IPS DF 6.9 (cell line): ENCODE measurements at regions not wholly inside any gene's neighbourhood (a gene's known extent, or its start where the extent isn't known, plus 50 kb on each side); places are given as distances from the start of the nearest gene placed in this dataset.

Experiments used
- DNase-seq: peaks from one replicate; pipeline ENCODE4 v3.0.0-alpha.2; 2013; ENCODE audit warnings: low read depth, low spot score
- H3K27ac ChIP-seq: one replicate; pipeline ENCODE4 v1.5.1; 2013; ENCODE audit warnings: low read length, control low read depth
- H3K27me3 ChIP-seq: 2 replicates; pipeline ENCODE4 v1.6.1; 2013; ENCODE audit warnings: mild to moderate bottlenecking, low read length; ENCODE audit not compliant: control insufficient read depth, insufficient read depth
- H3K36me3 ChIP-seq: 2 replicates; pipeline ENCODE4 v1.6.1; 2013; ENCODE audit warnings: low read length; ENCODE audit not compliant: control insufficient read depth, insufficient read depth
- H3K4me1 ChIP-seq: 2 replicates; pipeline ENCODE4 v1.6.1; 2013; ENCODE audit warnings: low read length; ENCODE audit not compliant: control insufficient read depth, insufficient read depth
- H3K4me3 ChIP-seq: 2 replicates; pipeline ENCODE4 v1.5.1; 2013; ENCODE audit warnings: mild to moderate bottlenecking, low read length
- H3K9me3 ChIP-seq: 2 replicates; pipeline ENCODE4 v1.6.1; 2013; ENCODE audit warnings: low read length, inconsistent platforms; ENCODE audit not compliant: control insufficient read depth, insufficient read depth
- WGBS: extraction: QIAGEN DNeasy Blood & Tissue Kit; methylation state at CpG from one replicate; pipeline ENCODE4 v1.1.7; 2013; ENCODE audit warnings: mixed read lengths, missing lambda C conversion rate; ENCODE audit not compliant: insufficient read length, insufficient coverage; 5-methylcytosine and 5-hydroxymethylcytosine counted together

- DNase-seq, result no peak
- no peaks in the 10 kb centered on the region for H3K27me3 ChIP-seq
- H3K27ac ChIP-seq, result no peak overlapping the region
- no peaks in the 10 kb centered on the region for H3K36me3 ChIP-seq
- no CpG with 5 or more reads among the region's 6 CpGs for WGBS
- H3K4me1 ChIP-seq, result no peaks in the 10 kb centered on the region
- no peak overlapping the region for H3K4me3 ChIP-seq
- H3K9me3 ChIP-seq, result no peaks in the 10 kb centered on the region
Measured at GRCh38 chr10:113471241-113471996, 81.4 kb upstream of the HABP2 start.

DNA sequence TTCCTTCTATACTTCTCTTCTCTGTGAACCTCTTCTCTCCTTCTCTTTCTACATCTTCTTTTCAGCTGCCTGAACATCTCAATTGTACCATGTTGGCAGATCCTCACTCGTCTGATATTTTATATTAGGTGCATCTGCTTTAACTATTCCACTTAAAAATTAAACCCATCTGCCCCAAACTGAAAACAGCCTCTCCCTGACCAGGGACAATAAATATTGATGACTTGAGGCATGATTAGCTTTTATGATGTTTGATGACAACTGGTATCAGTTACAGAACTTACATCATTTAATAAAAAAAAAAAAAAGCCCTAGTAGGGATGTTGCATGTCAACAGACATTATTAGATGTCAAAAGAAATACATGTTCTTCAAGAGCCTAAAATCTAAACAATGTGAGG lies 79.8 kb upstream of the HABP2 start:
- H3K27me3 ChIP-seq, result no peaks in the 10 kb centered on the region
- no peaks in the 10 kb centered on the region for H3K9me3 ChIP-seq
- no peak for DNase-seq
- H3K4me3 ChIP-seq, result no peak overlapping the region
- H3K36me3 ChIP-seq, result no peaks in the 10 kb centered on the region
- H3K27ac ChIP-seq, result no peak overlapping the region
- no peaks in the 10 kb centered on the region for H3K4me1 ChIP-seq
- WGBS, result no CpG with 5 or more reads among the region's 1 CpG

- H3K9me3 ChIP-seq, result 0 out of 2 replicates have a peak, but pooled peaks cover under 1% of the 10 kb centered on the region
- no peaks in the 10 kb centered on the region for H3K4me1 ChIP-seq
- no peaks in the 10 kb centered on the region for H3K36me3 ChIP-seq
- no peak overlapping the region for H3K4me3 ChIP-seq
- H3K27ac ChIP-seq, result no peak overlapping the region
- no CpG with 5 or more reads among the region's 3 CpGs for WGBS
- DNase-seq, result no peak
- no peaks in the 10 kb centered on the region for H3K27me3 ChIP-seq
Measured at GRCh38 chr10:113473851-113474250, 79.0 kb upstream of the HABP2 start.

DNA sequence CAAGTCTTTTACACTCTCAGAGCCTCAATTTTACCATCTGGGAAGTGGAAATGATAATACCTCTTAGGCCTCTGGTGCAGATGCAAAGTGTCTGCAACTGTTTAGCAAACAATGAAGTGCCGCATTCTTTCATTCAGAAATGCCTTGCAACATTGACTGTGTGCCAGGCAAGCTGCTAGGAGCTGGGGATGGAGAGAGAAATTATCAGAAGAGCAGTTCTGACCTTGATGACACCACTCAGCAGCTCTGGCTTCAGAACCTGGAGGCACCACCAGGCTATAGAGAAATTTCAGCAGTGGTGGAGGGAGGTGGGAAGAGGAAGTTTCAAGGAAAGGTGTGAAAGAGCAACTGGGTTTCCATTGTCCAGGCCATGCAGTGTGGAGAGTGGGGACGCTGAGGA lies 78.1 kb upstream of the HABP2 start:
- DNase-seq, result no peak
- no peaks in the 10 kb centered on the region for H3K4me1 ChIP-seq
- no peak overlapping the region for H3K4me3 ChIP-seq
- H3K27me3 ChIP-seq, result no peaks in the 10 kb centered on the region
- H3K36me3 ChIP-seq, result no peaks in the 10 kb centered on the region
- no peak overlapping the region for H3K27ac ChIP-seq
- WGBS, result no CpG with 5 or more reads among the region's 2 CpGs
- H3K9me3 ChIP-seq, result 0 out of 2 replicates have a peak, but pooled peaks cover 1% of the 10 kb centered on the region

DNA sequence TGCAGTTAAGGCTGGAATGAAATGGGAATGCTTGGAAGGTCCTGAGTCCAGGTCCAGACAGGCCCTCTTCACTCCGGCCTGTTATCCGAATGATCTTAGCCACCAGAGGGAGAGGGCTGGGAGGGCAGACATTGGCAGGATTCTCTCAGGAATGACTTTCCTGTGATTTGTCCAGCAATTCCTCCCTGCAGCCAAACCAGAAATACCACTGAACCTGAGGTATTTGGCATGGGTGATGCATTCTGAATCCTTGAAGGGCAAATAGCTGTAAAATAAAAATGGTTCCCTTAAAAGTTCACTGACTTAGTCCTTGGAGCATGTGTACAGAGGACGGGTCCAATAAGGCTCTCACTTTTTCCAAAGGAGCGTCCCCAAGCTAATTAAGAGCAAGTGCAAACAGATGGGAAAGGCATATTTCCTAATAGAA lies 77.5 kb upstream of the HABP2 start:
- H3K36me3 ChIP-seq, result no peaks in the 10 kb centered on the region
- no peaks in the 10 kb centered on the region for H3K27me3 ChIP-seq
- no peaks in the 10 kb centered on the region for H3K4me1 ChIP-seq
- no CpG with 5 or more reads among the region's 4 CpGs for WGBS
- no peak overlapping the region for H3K4me3 ChIP-seq
- H3K9me3 ChIP-seq, result 0 out of 2 replicates have a peak, but pooled peaks cover 1% of the 10 kb centered on the region
- DNase-seq, result no peak
- no peak overlapping the region for H3K27ac ChIP-seq

DNA sequence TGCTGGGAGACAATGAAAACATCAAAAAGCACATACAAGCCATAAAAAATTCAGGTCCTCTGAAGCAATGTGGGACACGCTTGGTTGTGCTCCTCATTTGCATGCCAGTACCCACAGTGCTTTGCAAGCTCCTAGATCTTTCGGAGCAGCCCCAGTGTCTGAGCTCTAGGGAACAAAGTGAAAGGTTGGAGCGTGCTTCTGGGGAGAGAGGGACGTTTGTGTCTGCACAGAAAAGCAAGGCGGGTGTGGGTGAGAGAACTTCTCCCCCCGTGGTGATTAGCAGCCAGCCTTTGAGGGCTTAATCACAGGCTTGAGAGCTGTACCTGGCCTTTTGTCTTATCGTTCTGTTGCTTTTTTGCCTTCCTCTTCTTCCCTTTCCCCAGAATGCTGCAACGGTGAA lies 76.7 kb upstream of the HABP2 start:
- no peaks in the 10 kb centered on the region for H3K4me1 ChIP-seq
- no CpG with 5 or more reads among the region's 8 CpGs for WGBS
- peaks cover 1% of the 10 kb centered on the region; the same call in 1 of the 2 replicates for H3K9me3 ChIP-seq
- DNase-seq, result no peak
- no peaks in the 10 kb centered on the region for H3K36me3 ChIP-seq
- no peak overlapping the region for H3K27ac ChIP-seq
- no peak overlapping the region for H3K4me3 ChIP-seq
- H3K27me3 ChIP-seq, result no peaks in the 10 kb centered on the region

DNA sequence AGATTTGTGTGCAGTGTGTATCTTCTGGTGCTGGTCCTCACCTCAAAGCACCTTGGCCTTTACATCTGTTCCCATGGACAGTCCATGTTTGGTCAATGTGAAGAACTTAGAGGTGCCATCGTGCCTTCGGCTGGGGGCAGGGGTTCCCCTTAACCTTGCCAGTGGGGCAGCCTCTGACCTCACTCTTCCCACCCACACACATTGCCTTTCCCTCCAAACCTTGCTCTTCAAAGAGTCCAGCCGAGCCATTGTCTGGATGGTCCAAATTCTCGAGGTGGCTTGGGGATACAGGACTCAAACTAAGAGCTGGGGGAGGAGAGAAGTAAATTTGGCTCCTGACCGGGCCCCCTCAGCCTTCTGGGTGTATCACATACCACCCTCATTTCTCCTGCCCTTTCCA lies 76.2 kb upstream of the HABP2 start:
- H3K36me3 ChIP-seq, result no peaks in the 10 kb centered on the region
- no peak overlapping the region for H3K27ac ChIP-seq
- H3K4me3 ChIP-seq, result no peak overlapping the region
- H3K4me1 ChIP-seq, result no peaks in the 10 kb centered on the region
- no peak for DNase-seq
- no peaks in the 10 kb centered on the region for H3K27me3 ChIP-seq
- peaks cover 1% of the 10 kb centered on the region; the same call in 1 of the 2 replicates for H3K9me3 ChIP-seq
- no CpG with 5 or more reads among the region's 5 CpGs for WGBS

DNA sequence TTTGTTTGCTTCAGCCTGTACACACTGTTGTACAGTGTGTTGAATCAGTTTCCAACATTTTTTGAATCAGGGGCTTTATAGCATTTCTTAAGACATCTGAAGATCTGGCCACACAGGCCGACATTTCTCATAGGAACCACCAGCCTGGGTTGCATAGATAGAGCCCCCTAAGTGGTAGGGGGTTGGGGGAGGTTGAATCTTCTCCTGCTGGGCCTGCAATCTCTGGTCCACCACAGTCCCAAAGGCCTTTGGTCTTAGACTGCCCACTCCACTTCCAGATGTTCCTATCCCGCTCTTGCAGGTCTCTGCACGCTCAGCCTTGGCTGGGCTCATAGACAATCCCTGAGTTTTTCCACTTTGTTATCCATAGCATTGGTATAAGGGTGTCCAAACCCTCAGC lies 75.4 kb upstream of the HABP2 start:
- H3K4me3 ChIP-seq, result no peak overlapping the region
- peaks cover 1% of the 10 kb centered on the region; the same call in 1 of the 2 replicates for H3K9me3 ChIP-seq
- DNase-seq, result no peak
- H3K36me3 ChIP-seq, result no peaks in the 10 kb centered on the region
- no peak overlapping the region for H3K27ac ChIP-seq
- H3K27me3 ChIP-seq, result no peaks in the 10 kb centered on the region
- H3K4me1 ChIP-seq, result no peaks in the 10 kb centered on the region
- WGBS, result no CpG with 5 or more reads among the region's 3 CpGs

- no peaks in the 10 kb centered on the region for H3K36me3 ChIP-seq
- no CpG with 5 or more reads among the region's 9 CpGs for WGBS
Measured at GRCh38 chr10:113479346-113480080, 73.3 kb upstream of the HABP2 start.

GRCh38 chr10:113480081-113480360 lies 72.8 kb upstream of the HABP2 start:
- no peaks in the 10 kb centered on the region for H3K27me3 ChIP-seq
- H3K4me1 ChIP-seq, result no peaks in the 10 kb centered on the region
- no peak overlapping the region for H3K4me3 ChIP-seq
- peaks cover 1% of the 10 kb centered on the region; the same call in 1 of the 2 replicates for H3K9me3 ChIP-seq
- DNase-seq, result no peak
- H3K27ac ChIP-seq, result no peak overlapping the region
- no peaks in the 10 kb centered on the region for H3K36me3 ChIP-seq
- WGBS, result no CpG with 5 or more reads among the region's 1 CpG

More at GRCh38 chr10:113479346-113480080, 73.3 kb upstream of the HABP2 start:
- Histone ChIP-seq H3K4me3 (no peak overlapping the region), H3K27me3 (no peaks in the 10 kb centered on the region), H3K4me1 (no peaks in the 10 kb centered on the region), H3K27ac (no peak overlapping the region), H3K9me3 (peaks cover 1% of the 10 kb centered on the region; the same call in 1 of the 2 replicates)
- DNase-seq, result no peak
